Kidney tubule cell (primary cell): ENCODE measurements at regions not wholly inside any gene's neighbourhood (a gene's known extent, or its start where the extent isn't known, plus 50 kb on each side); places are given as distances from the start of the nearest gene placed in this dataset.

Experiments
- DNase-seq: peaks from one replicate; pipeline ENCODE4 v3.0.0-alpha.2; 2018; ENCODE audit warnings: low spot score

GRCh38 chr11:119982517-119983239, 155.2 kb downstream of the TRIM29 start:
- DNase-seq = no peak

- no peak for DNase-seq
Observed at GRCh38 chr11:119980431-119980830, 157.5 kb downstream of the TRIM29 start.

GRCh38 chr11:119979701-119980100, 158.2 kb downstream of the TRIM29 start:
- no peak for DNase-seq

DNA sequence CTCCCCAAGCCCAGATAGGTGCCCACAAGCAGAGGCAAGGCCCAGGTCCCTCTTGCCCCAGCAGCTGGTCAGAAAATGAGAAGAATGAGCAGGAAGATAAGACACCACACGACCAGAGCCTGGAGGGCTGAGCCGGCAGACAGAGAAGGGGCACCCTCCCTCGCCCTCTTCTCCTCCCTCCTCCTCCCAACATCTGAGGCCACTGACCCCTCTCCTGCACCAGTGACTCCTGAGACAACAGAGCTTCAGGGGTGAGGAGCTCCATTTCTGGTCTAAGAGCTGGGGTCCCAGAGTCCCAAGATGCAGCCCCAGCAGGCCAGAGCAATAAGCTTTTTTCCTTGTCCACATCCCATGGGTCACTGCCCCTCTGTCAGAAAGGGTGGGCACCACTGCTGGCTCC, 159.2 kb downstream of the TRIM29 start:
- no peak for DNase-seq

DNA sequence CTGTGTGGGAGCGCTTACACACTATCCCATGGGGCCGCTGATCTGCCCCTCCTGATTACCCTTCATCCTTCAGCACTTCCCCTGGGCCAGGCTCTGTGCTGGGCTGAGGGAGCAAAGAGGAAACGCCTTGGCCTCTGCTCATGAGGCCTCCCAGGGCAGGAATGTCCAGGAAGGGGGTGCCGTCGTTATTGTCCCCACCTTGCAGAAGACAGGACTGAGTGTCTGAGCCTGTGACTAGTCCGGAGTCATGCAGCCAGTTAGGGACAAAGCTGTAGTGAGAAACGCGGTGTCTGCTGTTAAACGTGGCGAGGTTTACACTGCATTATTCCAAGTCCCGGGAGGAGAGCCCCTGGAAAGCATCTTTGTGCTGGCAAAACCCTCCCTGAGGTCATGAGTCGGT, 160.0 kb downstream of the TRIM29 start:
- no peak for DNase-seq

GRCh38 chr11:119977561-119977860, 160.4 kb downstream of the TRIM29 start:
- DNase-seq = no peak

DNA sequence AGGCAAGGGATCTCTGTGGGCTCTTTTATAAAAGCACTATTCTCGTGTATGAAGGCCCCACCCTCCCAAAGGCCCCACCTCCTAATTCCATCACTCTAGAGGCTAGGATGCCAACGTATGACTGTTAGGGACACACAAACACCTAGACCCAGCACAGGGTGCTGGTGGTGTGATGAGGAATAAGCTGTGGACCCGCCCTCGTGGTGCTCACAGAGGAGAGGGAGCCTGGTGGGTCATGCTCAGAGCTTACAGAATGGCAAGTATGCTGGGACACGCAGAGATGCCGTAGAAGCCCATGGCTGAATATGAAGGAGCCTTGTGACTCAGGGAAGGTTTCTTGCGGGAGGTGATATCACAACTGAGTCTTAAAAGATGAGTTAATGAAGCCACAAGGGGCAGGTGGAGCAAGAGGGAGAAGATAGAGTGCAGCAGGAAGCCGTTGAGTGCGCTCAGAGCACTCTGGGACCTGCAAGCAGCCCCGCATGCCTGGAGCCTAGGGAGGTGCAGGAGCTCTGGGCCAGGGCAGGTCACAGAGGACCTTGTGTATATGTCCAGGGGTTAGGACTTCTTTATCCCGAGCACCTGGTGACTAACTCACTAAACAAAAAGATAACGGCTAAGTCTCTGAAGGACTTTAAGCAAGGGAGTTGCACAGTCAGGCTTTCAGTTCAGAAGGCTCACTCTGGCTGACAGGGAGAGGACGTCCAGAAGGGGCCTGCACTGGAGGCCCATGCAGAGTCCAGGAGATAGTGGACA, 160.9 kb downstream of the TRIM29 start:
- DNase-seq = no peak

DNA sequence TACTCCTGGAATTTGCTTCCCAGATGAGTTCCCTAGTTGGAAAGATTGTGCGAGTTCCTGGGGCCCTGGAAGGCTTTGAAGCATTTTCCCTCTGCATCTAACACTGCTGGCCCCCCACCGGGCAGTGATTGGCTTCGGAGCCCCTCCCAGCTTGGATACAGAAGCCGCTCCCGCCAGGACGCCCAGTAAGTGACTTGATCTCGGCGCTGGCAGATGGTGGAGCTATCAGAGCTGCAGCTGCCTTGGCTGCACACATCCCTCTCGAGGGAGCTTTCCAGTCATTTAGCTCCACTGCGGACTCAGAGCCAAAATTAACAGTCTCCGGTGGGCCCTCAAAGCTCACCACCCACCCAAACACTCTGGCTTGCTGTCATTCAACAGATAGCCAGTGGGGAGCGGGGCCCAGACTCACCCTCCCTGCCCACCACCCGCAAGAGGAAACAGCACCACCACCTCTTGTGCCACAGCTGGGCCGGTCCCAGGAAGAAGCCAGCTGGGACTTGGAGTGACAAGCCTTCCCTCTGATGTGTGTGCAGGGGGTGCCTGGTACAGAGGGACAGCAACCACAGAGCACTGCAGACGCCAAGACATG, 162.3 kb downstream of the TRIM29 start:
- DNase-seq = no peak

DNA sequence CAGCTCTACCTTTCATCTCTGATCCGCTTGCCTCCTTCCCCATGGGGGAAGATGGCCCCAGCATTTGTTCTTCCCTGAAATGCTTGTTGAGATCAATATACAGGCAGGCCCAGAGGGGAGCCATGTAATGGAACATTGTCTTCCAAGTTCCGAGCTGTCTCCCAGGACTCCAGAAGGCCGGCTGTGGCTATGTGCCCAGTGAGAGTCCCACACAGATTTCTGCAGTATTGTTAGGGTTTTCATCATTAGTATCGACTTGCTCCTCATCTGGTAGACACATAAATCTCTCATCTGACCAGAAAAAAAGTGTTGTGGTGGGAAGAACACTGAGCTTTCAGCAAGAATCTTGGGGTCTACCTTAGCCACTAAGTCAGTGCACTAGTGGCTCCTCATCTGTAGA, 163.4 kb downstream of the TRIM29 start:
- no peak for DNase-seq

- DNase-seq = no peak
Observed at GRCh38 chr11:119974051-119974450, 163.9 kb downstream of the TRIM29 start.

DNA sequence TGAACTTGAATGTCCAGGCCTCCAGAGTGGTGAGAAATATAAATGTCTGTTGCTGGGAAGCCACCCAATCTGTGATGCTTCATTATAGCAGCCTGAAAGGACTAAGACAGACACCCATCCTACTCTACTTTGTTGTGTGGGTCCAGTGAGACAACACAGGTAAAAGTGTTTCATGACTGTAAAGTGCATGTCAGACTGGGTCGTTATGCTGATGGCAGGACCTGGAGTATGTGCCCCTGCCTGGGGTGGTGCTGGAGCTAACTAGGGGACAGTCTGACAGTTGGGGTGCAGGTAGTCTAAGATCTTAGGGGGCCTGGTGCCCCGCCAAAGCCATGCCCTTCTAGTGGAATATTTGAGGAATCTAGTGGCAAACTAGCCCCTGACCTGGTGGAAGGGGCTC, 165.6 kb downstream of the TRIM29 start:
- no peak for DNase-seq

DNA sequence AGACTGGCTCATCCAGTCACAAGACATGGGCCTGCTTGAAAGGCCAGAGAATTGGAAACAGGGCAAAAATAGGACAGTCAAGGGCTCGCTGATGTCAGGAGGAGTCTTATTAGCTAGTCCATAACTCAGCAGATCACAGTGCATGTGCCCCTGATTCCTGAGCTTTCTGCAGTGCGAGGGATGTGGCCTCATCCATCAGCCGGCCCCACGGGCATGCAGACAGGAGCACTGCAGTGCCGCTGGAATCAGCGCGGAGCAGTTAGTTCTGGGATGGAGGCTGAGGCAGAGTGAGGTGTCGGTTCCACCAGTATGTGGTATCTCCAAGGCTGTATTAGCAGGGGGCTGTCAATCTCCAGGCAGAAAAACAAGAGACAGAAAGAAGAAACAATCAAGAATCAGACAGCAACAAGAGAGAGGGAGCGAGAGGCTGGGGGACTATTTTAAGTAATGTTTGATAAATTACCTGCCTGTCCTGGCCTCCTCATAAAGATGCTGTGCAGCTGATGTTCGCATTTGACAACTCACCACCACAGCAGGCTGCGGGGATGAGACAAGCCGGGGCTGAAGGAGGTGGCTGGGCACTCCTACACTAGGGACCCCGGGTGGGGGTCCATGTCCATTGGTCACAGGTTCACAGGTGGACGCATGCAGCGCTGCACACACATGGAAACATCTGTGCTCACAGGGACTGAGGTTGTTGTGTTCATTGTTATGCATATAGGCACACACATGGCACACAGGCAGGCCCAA, 167.2 kb downstream of the TRIM29 start:
- DNase-seq = no peak

- DNase-seq = no peak
Observed at GRCh38 chr11:119964136-119965025, 173.5 kb downstream of the TRIM29 start.

DNA sequence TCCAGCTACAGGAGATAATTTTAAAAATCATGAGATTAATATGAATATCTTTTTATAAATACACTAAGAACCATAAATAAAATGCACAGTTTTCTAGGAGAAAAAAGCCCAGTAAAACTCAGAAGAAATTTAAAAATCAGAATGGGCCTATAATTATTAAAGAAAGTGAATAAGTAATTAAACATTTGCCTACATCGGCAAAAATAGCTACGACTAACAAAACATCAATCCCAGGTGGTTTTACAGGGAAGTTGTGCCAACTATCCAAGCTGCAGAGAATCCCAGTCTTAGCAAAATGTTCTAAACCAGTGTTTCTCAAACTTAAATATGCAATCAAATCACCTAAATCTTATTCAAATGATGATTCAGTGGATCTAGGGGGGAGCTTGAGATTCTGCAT, 180.0 kb downstream of the TRIM29 start:
- no peak for DNase-seq

GRCh38 chr11:119952441-119952840, 185.5 kb downstream of the TRIM29 start:
- no peak for DNase-seq

- no peak for DNase-seq
Observed at GRCh38 chr11:119943298-119943655, 194.6 kb downstream of the TRIM29 start.

DNA sequence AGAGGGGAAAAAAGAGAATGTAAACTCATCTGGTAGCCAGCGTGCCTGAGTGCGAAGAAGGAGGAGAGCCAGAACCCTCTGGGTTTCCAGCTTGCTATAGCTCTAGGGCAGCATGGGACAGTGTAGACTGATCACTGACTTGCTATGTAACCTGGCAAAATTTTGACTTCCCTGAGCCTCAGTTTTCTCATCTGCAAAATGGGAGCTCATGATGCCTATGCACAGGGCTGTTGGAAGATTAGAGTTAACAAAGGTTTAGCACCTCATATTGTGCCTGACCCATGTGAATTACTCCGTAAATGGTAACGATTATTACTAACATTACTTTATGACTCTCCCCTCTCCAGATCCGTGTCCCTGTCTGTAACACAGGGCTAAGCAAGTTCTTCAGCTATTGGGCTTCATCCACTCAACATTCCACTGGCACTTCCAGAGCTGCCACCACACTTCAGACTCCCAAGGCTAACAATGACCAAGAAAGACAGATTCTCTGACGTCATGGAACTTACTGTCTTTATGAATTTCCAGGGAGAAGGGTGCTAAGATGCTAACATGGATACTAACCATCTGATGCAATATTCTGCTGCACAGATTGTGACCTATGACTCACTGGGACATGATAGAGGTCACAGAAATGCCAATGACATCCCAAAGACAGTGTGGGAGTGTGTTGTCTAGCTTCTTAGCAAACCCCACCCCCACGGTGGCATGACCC, 195.2 kb downstream of the TRIM29 start:
- no peak for DNase-seq

DNA sequence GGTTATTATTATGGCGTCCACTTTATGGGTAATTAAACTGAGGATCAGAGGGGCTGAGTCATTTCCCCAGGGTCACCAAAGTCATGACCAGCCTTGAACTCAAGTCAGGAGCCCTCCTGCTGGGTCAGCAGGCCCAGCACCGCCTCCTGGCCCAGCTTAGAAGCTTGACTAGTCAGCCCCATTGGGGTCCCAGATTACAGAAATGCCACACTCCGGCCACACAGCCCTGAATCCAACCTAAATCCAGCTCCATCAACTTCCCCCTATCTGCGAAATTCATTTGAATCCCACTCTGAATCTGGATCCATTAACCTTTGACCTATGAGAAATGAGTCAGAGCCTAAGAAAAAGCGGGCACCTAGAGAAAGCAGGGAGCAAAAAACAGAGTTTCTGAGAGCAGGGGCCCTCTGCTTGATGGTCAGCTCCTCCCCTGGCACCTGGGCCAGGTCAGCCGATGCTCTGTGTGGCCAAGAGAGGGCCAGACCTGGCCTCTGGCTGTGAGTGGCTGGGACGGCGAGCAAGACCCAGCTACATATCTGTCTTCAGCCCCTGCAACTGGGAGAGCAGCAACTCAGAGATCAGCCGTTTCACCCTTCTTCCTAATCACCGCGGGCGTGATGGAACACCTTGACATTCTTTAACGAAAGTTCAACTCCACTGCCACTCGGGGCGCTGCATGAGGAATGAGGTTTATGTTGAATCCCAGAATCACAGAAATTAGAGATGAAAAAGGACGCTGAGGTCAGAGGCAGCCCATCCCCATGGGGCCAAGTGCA, 196.1 kb downstream of the TRIM29 start:
- DNase-seq = no peak

- DNase-seq = no peak
Observed at GRCh38 chr11:119941171-119941570, 196.7 kb downstream of the TRIM29 start.

DNA sequence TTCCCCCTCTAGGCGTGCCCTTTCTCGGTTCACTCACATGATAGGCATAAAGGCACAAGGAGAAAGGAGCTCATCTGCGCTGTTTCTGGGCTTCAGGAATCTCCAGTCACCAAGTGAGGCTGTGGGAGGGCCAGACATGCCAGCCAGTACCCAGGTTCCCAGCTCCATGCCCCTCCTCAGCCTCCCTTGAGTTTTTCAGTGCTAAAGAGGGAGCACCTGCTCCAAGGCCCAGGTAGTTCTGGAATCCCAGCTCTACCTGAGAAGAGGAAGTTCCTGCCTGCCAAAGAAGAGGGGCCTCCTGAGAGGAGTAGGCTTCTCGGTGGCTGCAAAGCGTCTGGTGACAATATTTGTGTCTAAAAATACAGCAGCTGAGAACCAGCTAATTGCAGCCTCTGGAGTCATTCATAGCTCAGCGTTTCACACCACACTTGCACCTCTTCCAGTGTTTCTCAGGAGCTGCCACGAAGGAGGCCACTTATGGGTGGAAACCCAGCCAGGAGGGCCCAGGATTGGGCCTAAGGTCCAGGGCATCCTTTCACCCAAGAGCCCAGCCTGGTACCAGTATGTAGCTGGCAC, 197.4 kb downstream of the TRIM29 start:
- no peak for DNase-seq
